ENCODE measurements at regions not wholly inside any gene's neighbourhood (a gene's known extent, or its start where the extent isn't known, plus 50 kb on each side); places are given as distances from the start of the nearest gene placed in this dataset.

DNA sequence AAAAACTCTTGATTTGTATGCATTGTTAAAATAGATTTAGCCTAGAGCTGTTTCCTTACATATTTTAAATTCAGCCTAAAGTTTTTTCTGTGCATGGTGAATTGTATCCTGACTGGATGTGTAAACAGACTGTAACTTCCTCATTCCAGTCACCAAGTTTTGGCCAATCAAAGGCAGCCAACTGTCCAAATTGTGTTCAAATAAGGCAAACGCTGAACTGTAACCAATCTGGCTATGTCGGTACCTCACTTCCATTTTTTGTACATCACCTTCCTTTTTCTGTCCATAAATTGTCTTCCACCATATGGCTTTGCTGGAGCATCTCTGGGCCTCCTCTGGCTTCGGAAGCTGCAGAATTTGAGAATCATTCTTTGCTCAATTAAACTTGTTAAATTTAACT, 1921.9 kb upstream of the SEL1L start:
- TF ChIP-seq, protein P1, sequence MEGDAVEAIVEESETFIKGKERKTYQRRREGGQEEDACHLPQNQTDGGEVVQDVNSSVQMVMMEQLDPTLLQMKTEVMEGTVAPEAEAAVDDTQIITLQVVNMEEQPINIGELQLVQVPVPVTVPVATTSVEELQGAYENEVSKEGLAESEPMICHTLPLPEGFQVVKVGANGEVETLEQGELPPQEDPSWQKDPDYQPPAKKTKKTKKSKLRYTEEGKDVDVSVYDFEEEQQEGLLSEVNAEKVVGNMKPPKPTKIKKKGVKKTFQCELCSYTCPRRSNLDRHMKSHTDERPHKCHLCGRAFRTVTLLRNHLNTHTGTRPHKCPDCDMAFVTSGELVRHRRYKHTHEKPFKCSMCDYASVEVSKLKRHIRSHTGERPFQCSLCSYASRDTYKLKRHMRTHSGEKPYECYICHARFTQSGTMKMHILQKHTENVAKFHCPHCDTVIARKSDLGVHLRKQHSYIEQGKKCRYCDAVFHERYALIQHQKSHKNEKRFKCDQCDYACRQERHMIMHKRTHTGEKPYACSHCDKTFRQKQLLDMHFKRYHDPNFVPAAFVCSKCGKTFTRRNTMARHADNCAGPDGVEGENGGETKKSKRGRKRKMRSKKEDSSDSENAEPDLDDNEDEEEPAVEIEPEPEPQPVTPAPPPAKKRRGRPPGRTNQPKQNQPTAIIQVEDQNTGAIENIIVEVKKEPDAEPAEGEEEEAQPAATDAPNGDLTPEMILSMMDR (IDR thresholded peaks at IDR 0.05; ENCODE audit: insufficient read depth, low read length): no peak
- no peak for TF ChIP-seq POLR2AphosphoS5 (IDR thresholded peaks at IDR 0.05; ENCODE audit: low read depth)
- TF ChIP-seq, protein P2, sequence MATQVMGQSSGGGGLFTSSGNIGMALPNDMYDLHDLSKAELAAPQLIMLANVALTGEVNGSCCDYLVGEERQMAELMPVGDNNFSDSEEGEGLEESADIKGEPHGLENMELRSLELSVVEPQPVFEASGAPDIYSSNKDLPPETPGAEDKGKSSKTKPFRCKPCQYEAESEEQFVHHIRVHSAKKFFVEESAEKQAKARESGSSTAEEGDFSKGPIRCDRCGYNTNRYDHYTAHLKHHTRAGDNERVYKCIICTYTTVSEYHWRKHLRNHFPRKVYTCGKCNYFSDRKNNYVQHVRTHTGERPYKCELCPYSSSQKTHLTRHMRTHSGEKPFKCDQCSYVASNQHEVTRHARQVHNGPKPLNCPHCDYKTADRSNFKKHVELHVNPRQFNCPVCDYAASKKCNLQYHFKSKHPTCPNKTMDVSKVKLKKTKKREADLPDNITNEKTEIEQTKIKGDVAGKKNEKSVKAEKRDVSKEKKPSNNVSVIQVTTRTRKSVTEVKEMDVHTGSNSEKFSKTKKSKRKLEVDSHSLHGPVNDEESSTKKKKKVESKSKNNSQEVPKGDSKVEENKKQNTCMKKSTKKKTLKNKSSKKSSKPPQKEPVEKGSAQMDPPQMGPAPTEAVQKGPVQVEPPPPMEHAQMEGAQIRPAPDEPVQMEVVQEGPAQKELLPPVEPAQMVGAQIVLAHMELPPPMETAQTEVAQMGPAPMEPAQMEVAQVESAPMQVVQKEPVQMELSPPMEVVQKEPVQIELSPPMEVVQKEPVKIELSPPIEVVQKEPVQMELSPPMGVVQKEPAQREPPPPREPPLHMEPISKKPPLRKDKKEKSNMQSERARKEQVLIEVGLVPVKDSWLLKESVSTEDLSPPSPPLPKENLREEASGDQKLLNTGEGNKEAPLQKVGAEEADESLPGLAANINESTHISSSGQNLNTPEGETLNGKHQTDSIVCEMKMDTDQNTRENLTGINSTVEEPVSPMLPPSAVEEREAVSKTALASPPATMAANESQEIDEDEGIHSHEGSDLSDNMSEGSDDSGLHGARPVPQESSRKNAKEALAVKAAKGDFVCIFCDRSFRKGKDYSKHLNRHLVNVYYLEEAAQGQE (IDR thresholded peaks at IDR 0.05; ENCODE audit: insufficient replicate concordance, low read depth): no peak
- no peak for TF ChIP-seq GABPA (IDR thresholded peaks at IDR 0.05; ENCODE audit: low read depth)
